NCI-H1417 treated with DMSO at 0.1 percent for 48 hours (cell line): ENCODE measurements at regions not wholly inside any gene's neighbourhood (a gene's known extent, or its start where the extent isn't known, plus 50 kb on each side); places are given as distances from the start of the nearest gene placed in this dataset.
"Not testable (repeated sequence)": the region's sequence is repeated elsewhere in the genome, so short reads cannot be mapped to it uniquely, and the experiment has no call there.

Source experiments
- DNase-seq: peaks from one replicate; lab custom pipeline; 2025; lab: John Stamatoyannopoulos, UW

DNA sequence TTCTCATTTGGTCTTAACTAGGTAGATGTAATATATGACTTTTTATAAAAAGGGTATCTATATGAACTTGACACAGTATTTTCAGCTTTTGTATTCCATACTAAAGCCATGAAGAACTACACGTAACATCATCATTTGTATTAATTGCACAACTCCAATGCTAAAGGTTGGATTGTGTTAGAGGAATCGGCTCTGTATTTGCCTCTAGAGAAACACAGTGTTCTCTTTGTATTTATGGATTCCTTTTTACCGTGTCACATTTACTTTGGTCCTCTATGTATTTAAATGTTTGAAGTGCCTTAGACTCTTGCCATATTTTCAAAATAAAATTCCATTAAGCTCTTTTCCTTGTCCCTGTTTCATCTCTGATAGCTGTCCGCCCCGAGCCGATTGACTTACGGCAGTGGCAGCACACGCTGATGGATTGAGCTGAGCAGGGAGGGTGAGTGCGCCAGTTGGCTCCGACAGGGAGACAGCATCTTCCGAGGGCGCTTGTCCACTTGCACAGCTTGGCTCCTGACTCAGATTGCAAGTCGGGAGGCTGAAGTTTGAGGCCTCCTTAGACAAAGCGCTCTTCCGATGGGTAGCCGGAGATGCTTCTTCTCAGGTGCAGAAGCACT is 95.6 kb upstream of the DMRT1 start:
- no peak for DNase-seq

DNA sequence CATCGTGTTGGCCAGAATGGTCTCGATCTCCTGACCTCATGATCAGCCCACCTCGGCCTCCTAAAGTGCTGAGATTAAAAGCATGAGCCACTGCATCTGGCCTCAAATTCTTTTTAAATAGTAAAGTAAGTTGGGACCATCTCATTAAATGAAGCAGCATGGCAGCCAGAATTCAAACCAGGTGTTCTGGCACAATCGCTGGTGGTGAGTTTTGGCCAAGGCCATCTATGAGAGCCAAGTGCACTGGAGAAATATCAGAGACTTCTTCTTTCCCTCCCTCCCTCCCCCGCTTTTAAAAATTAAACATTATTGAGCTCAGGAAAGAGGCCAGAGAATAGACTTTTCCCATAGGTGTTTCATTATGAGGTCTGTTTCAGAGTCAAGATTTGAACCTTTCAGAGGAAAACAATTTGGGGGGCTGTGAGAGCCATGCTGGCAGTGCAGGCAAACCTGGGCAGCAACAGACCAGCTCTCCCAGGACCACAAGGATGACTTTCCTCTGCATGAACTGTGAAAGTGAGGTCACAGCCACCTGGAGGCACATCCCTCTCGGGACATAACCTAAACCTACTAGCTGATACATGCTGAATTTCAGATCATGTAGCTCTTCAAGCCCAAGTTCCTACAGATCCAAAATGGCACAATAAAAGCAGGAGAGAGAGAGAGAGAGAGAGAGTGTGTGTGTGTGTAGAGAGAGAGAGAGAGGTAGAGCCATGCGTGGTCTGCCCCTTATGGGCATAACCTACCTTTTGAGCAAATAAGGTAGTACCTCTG is 94.6 kb upstream of the DMRT1 start:
- DNase-seq: no peak

DNA sequence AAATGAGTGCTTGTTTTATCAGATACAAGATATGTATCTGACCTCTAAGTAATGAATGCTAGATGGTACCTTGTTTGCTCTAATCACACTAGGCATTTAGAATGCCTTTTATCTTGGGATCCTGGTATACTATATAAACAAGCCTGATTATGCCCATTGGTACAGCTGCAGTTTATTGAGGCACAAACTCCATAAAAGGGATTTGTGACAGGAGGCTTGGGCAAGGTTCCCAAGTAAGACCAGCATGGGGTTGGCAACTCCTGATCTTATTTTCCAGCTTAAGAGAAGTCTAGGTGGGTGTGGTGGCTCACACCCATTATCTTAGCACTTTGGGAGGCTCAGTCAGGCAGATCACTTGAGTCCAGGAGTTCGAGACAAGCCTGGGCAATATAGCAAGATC is 93.9 kb upstream of the DMRT1 start:
- DNase-seq: no peak

DNA sequence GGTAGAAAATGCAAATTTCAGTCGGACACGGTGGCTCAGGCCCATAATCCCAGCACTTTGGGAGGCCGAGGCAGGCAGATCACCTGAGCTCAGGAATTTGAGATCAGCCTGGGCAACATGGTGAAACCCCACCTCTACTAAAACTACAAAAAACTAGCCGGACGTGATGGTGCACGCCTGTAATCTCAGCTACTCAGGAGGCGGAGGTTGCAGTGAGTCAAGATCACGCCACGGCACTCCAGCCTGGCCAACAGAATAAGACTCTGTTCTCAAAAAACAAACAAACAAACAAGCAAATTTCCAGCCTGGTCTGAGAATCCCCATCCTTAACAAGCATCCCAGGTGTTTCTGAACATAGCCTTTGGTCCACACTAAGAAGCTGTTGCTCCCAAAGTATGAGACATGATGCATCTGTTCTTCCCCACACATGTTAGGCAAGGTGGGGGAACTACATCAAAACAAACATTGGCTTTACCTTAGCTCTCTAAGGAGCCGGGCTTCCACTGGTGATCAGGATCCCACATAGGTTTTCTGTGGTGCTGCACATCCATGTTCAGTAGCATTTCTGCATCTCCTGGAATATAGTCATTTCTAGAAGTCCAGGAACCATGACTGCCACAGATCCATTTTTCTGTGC is 92.5 kb upstream of the DMRT1 start:
- DNase-seq: no peak

DNA sequence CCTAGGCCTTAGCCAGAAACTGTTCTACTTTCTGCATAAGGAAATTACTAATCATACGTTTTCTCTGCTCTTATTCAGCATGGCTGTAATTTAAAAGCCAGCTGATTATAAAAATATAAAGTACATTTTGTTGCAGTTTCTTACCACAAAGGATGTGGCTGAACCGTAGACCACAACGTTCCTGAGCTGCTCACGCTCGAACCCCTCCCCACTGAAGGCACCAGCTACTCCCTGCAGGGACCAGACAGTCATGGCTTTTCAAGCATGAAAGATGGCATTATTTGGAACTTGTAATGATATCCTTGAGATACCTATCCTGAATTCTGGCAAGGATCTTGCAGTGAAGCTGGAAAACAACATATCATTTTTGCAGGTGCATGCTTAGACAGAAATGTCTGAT is 91.8 kb upstream of the DMRT1 start:
- DNase-seq: no peak

DNA sequence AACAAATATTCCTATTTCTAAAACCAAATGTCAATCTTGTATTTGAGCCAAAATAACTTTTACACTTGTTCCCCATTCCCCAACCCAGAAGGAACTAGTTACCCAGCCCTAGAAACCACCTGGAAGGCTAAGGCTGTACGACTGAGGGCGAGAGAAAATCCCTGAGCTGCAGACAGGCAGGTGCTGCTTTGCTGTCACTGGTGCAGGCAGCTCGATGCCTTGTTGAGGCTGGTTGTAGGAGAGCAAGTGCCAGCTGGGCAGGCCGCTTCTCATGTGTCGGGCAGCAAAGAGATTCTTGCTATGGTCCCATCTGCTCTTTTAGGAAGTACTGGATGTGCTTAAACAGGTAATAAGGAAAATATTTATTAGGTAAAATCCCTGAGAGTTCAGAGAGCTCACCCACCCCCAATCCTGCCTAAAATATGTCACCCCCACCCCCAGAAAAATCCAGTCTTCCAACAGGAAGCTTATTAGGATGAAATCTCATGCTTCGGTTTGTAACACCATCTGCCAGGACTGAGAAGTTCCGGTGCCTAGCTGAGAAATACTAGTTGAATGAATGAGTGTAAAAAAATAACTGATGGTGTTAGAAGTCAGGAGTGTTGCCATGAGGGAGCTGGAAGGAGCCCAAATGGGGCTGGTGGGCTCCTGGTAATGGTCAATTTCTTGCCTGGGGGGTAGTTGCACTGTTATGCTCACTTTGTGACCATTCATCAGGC is 91.1 kb upstream of the DMRT1 start:
- no peak for DNase-seq

DNA sequence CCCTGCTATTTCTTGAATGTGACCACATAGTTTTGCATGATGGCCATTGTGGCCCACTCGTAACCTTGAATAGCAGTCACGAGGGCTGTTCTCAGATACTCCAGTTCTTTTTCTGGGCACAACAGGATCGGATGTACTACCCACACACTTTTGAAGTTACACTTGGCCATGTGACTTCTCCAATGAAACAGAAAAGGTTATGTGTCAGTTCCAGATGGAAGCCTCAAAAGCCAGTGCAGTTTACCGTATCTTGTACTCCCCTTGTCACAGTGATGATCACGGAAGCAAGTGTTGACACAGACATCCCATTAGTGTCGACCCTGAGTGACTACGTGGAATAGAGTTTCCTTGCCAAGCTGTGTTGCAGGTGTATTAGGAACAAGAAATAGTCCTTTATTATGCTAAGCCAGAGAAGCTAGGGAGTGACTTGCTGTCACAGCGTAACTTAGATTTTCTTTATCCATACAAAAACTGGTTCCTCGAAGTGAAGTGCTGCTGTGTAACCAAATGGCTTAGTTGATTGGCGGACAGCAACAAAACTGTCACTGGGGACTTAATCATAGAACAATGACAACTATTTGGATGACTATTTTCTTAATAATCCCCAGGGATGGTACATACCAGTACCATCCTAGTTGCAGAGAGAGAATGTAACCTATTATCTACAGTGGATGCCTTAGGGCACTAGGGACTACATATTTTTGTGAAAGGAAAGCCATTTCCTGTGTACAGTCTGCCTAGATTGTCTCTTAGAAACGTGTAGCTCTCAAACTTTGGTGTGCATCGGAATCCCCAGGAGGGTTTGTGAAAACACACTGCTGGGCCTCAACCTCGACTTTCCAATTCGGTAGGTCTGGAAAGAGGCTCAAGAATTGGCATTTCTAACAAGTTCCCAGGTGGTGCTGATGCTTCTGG is 90.1 kb upstream of the DMRT1 start:
- DNase-seq: no peak

DNA sequence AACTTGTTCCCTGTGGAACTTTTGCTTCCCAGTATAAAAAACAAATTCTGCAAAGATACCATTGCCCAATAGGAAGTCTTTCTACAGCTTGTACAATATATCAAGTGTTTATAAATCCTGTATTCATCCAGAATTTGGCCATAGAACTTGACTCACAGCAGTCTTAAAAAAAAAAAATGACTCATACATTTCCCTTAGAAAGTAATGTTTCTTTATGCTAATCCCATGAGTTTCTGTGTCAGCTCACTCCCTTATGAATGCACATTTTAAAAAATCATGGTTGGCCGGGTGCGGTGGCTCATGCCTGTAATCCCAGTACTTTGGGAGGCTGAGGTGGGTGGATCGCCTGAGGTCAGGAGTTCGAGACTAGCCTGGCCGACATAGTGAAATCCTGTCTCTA is 89.3 kb upstream of the DMRT1 start:
- no peak for DNase-seq

DNA sequence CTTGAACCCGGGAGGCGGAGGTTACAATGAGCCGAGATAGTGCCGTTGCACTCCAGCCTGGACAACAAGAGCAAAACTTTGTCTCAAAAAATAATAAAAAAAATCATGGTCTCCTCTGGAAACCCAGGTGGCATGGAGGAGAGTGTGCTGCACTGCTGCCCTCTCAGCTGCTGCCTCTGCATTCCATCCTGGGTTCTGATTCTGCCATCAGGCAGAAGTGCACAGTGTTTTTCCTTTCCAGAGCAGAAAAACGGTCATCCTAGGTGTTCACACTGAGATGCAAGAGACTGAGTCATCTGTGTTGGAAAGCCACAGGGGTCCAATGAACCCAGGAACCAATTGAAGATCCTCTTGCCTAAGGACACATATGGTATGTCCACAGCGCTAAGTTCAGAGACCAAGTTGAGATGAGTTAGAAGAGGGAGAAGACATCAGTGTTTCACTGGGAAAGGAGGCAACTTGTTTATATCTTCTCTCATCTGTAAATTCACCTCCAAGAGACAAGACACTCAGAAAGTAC is 88.8 kb upstream of the DMRT1 start:
- DNase-seq: no peak

DNA sequence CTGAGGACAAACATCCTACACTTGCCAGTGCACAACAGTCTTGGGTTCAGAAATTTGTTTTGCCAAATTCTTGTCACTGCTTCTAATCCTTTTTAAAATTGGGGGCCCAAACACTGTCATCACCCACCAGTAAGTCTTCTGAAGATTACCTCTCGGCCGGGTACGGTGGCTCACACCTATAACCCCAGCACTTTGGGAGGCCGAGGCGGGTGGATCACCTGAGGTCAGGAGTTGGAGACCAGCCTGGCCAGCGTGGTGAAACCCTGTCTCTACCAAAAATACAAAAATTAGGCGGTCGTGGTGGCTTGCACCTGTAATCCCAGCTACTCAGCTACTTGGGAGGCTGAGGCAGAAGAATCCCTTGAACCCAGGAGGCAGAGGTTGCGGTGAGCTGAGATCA is 87.8 kb upstream of the DMRT1 start:
- not testable (repeated sequence) for DNase-seq

DNA sequence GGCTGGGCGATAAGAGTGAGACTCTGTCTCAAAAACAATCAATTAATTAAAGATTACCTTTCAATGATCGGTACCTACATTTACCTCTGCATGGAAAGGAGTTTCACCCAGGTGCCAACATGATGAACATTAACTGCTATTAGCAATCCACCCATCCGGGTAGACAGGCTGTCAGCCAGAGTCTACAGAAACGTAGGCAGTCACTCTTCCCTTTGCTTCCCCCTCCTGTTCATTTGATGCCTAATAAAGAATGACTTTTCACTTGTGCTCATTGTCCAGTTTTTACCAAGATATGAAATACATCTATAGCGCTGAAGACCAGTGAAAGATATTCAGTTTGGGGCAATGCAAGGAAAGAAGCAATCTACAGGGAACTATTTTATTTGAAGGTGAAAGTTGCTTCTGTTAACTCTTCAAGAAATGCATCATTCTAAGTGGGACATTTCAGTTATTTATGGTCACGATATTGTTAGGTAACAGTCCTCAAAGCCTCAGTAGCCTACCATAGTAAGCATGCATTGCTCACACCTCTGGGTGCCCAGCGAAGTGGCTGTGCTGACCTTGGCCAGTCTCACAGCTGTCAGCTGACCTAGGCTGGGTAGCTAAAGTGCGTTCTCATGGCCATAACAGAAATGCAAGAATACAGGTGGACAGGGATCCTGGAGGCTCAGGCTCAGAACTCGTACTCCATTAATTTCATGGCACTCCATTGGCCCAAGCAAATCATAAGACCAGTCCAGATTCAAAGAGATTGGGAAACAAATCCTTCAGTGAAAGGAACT is 87.2 kb upstream of the DMRT1 start:
- DNase-seq: no peak

DNA sequence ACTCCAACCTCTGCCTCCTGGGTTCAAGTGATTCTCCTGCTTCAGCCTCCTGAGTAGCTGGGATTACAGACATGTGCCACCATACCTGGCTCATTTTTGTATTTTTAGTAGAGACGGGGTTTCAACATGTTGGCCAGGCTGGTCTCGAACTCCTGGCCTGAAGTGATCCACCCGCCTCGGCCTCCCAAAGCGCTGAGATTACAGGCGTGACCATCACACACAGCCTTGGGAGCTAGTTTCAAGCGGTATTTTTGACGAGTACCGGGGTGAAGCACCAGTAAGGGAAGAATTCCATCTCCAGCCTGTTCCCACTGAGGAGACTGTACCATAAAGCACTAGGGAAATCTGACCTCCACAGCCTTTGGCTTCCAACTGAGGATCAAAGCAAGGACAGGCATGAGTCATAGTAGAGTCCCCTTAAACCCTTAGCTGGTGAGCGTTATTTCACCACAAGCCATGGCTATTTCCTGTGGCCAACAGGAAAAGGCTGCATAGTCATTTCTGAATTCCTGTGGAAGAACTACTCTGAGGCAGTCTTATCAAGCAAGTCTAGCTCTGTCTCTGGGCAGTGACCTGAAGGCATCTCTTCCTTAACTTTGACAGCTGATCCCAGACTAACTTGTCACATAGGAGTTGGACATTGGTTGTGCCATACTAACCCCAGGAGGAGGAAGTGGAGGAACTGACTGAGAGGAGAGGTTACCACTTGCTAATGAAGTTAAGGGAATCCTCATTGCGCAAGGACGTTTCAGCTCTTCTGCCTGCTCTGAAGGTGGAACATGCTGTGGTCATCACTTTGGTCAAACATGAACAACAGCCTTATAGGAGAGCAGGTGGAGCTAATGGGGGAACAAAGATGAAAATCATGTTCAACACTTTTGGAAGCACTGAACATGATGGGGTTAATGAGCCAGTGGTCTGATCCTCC is 85.8 kb upstream of the DMRT1 start:
- no peak for DNase-seq

DNA sequence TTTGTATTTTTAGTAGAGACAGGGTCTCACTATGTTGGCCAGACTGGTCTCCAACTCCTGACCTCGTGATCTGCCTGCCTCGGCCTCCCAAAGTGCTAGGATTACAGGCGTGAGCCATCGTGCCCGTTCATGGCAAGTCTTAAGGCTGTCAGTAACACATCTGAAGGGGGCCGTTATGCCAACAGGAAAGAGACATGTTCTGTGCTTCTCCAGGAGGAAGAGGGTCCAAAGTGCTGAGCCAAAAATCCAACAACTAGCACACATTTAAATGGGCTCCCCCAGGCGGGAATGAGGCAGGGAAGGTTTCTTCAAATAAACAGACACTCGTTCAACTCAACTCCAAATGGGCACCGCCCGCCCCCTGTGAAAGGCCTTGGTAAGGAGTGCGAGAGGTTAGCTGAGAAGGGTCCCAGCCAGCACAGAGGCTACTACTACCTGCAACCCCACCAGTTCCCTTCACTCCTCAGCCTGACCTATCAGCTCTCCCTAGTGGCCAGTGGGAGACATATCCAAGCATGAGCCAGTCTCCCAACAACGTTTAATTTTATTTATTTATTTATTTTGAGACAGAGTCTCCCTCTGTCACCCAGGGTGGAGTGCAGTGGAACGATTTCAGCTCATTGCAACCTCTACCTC is 84.1 kb upstream of the DMRT1 start:
- no peak for DNase-seq

DNA sequence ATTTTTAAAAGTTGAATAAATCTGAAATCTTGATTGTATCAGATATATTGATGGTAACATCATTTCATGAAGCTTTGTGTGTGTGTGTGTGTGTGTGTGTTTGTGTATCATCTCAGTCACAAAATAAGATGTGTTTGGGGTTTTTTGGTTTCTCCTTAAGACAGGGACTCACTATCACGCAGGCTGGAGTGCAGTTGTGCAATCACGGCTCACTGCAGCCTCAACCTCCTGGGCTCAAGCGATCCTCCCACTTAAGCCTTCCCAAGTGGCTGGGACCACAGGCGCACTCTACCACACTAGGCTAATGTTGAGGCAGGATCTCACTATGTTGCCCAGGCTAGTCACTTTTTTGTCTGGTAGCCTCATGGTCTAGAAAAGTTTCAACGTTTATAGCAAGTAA is 83.4 kb upstream of the DMRT1 start:
- no peak for DNase-seq

DNA sequence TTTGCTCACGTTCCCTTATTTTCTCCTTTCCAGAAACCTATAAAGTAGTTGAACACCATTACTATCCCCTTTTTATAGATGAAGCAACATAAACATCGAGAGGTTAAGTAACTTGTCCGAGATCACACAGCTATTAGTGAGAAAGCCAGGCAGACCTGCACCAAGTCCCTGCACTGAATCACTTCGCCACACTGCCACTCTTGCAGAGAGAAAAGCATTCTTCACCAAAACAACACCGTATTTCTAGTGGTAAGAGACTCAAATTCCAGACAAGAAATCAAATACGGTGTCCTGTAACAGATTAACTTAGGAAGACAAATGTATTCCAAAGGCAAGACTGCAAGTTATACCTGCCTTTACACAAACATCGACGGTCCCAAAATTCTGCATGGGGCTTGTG is 82.0 kb upstream of the DMRT1 start:
- no peak for DNase-seq

DNA sequence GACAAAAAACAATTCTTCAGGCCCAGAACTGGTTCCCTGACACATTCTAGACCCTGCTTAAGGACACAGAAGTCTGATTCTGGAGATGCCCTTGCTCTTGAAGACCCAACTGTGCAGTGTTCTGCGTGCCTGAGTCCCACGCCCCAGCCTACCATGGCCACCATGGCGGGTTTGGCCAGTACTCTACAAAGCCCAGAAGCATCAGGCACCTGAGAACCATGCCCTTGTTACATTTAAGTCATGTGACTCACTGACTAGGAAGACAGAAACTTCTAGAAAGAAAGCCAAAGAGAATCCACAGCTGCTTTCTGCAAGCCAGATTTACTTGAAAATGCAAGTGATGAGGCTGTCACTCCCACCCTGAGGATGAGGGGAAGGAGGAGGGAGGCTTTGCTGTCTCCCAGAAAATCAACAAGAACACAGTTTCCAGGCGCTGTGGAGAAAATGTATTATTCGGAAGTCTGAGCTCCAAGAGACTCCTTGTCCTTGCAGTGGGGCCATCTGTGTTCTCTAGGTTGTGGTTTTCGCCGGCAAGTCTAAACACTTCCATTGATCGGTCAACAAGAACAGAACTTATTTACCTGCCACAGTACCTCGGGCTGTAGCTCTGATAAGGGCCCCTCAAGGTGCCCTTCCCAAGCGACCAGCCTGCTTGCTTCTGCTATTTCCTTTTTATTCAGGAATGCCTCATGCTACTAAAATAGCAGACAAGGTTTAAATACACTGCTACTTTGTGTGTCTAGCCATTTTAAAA is 81.3 kb upstream of the DMRT1 start:
- DNase-seq: no peak

DNA sequence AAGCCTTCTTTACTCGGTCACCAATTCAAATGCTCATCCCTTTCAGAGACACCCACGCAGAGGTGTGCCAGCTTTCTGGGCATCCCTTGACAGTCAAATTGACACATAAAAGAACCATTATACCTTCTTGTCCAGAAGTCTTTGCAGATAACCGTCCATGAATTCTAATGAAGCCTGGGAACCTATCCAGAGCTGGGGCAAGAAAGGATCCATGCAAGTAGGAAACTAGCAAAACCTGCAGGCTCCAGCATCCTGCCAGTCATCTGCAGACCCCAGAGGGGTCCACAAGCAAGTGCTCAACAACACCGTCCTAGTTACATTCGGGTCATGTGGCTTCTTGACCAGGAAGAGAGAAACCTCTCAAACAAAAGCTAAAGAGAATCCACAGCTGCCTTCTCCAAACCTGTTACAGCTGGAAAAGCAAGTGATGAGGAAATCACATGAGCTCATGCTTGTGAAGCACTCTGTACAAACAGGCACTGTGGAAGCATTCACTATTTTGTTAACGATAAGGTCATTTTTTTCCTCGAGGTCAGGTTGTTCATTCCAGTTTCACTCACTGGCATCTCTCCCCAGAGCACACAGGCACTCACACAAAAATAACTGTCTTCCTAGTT is 80.2 kb upstream of the DMRT1 start:
- DNase-seq: no peak
